Memory B cell (primary cell): ENCODE measurements at regions not wholly inside any gene's neighbourhood (a gene's known extent, or its start where the extent isn't known, plus 50 kb on each side); places are given as distances from the start of the nearest gene placed in this dataset.
"Not testable (repeated sequence)": the region's sequence is repeated elsewhere in the genome, so short reads cannot be mapped to it uniquely, and the experiment has no call there.

Experiments used
- ATAC-seq: fragments of 150-1000 bp; cut with Tn5 transposase; 2 replicates; pipeline ENCODE4 v1.10.0; 2021; ENCODE audit warnings: low read depth, mild to moderate bottlenecking, moderate library complexity
- DNase-seq, 2 donors: peaks; one replicate each; pipeline ENCODE4 v3.0.0; 2022; ENCODE audit warnings: low spot score in 2 of 2
- H3K27ac Mint-ChIP-seq: one replicate; pipeline ENCODE4 v1.8.0; 2022; ENCODE audit warnings: mild to moderate bottlenecking, moderate library complexity, mixed read lengths
- H3K27me3 Mint-ChIP-seq: one replicate; pipeline ENCODE4 v1.8.0; 2022; ENCODE audit warnings: mixed read lengths
- H3K36me3 Mint-ChIP-seq: one replicate; pipeline ENCODE4 v1.8.0; 2022; ENCODE audit warnings: mild to moderate bottlenecking, mixed read lengths
- H3K4me1 Mint-ChIP-seq: one replicate; pipeline ENCODE4 v1.8.0; 2022; ENCODE audit warnings: mixed read lengths
- H3K4me3 Mint-ChIP-seq: one replicate; pipeline ENCODE4 v1.8.0; 2022; ENCODE audit warnings: mild to moderate bottlenecking, moderate library complexity, mixed read lengths
- H3K9me3 Mint-ChIP-seq: one replicate; pipeline ENCODE4 v1.8.0; 2022; ENCODE audit warnings: mixed read lengths

- not testable (repeated sequence) for H3K9me3 Mint-ChIP-seq, H3K27me3 Mint-ChIP-seq, H3K27ac Mint-ChIP-seq, DNase-seq, H3K4me1 Mint-ChIP-seq, H3K4me3 Mint-ChIP-seq, ATAC-seq, H3K36me3 Mint-ChIP-seq
These were observed 301.1 kb downstream of the CWH43 start for GRCh38 chr4:49286926-49287745.

GRCh38 chr4:49287893-49288292 is 301.8 kb downstream of the CWH43 start:
- H3K27me3 Mint-ChIP-seq, H3K27ac Mint-ChIP-seq, H3K4me1 Mint-ChIP-seq, H3K36me3 Mint-ChIP-seq, ATAC-seq, DNase-seq, H3K9me3 Mint-ChIP-seq, H3K4me3 Mint-ChIP-seq: not testable (repeated sequence)

- not testable (repeated sequence) for H3K27ac Mint-ChIP-seq, H3K4me3 Mint-ChIP-seq, H3K27me3 Mint-ChIP-seq, DNase-seq, H3K4me1 Mint-ChIP-seq, H3K36me3 Mint-ChIP-seq, ATAC-seq
- H3K9me3 Mint-ChIP-seq, result peaks cover 11% of the 10 kb centered on the region
These were observed 302.7 kb downstream of the CWH43 start for GRCh38 chr4:49288796-49289195.

- ATAC-seq, DNase-seq, H3K27me3 Mint-ChIP-seq, H3K36me3 Mint-ChIP-seq, H3K27ac Mint-ChIP-seq, H3K4me3 Mint-ChIP-seq, H3K4me1 Mint-ChIP-seq: not testable (repeated sequence)
- peaks cover 23% of the 10 kb centered on the region for H3K9me3 Mint-ChIP-seq
These were observed 328.7 kb downstream of the CWH43 start for GRCh38 chr4:49314815-49315214.

- not testable (repeated sequence) for H3K27me3 Mint-ChIP-seq, H3K4me1 Mint-ChIP-seq
These were observed 334.8 kb downstream of the CWH43 start for GRCh38 chr4:49320725-49321410.

GRCh38 chr4:49321511-49322300 is 335.6 kb downstream of the CWH43 start:
- H3K4me1 Mint-ChIP-seq, H3K27me3 Mint-ChIP-seq, H3K27ac Mint-ChIP-seq, H3K4me3 Mint-ChIP-seq, ATAC-seq, DNase-seq, H3K36me3 Mint-ChIP-seq: not testable (repeated sequence)
- H3K9me3 Mint-ChIP-seq, result peaks cover 19% of the 10 kb centered on the region

More at GRCh38 chr4:49320725-49321410, 334.8 kb downstream of the CWH43 start:
- not testable (repeated sequence) for H3K36me3 Mint-ChIP-seq, DNase-seq, ATAC-seq, H3K27ac Mint-ChIP-seq, H3K4me3 Mint-ChIP-seq
- peaks cover 24% of the 10 kb centered on the region for H3K9me3 Mint-ChIP-seq

GRCh38 chr4:49322610-49323572 is 336.8 kb downstream of the CWH43 start:
- not testable (repeated sequence) for H3K36me3 Mint-ChIP-seq, H3K4me3 Mint-ChIP-seq, H3K4me1 Mint-ChIP-seq, H3K27ac Mint-ChIP-seq, H3K27me3 Mint-ChIP-seq, ATAC-seq, DNase-seq
- peaks cover 18% of the 10 kb centered on the region for H3K9me3 Mint-ChIP-seq

GRCh38 chr4:49323573-49323940 is 337.5 kb downstream of the CWH43 start:
- not testable (repeated sequence) for H3K36me3 Mint-ChIP-seq, H3K4me3 Mint-ChIP-seq, ATAC-seq, H3K27ac Mint-ChIP-seq, H3K27me3 Mint-ChIP-seq, DNase-seq, H3K4me1 Mint-ChIP-seq
- peaks cover 18% of the 10 kb centered on the region for H3K9me3 Mint-ChIP-seq
